ENCODE measurements at regions not wholly inside any gene's neighbourhood (a gene's known extent, or its start where the extent isn't known, plus 50 kb on each side); places are given as distances from the start of the nearest gene placed in this dataset.

DNA sequence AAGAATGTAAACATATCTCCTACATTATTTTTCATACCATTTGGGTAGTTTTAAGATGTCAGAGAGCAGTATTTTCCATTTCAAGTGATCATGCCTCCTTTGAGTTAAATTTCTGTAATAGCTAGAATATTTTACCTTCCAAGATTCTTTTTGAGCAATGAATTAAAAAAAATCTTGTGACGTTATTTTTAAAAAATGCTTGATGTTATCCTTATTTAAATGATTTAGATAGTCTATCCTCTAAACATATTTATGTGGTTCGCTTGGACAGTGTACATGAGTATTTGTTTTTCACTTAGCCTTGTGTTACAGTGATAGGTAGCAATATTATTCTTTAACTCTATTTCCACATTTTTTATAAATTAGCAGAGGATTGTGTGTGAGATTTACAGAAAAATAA, 639.2 kb upstream of the CDH2 start (continued):
- TF ChIP-seq, protein P1, sequence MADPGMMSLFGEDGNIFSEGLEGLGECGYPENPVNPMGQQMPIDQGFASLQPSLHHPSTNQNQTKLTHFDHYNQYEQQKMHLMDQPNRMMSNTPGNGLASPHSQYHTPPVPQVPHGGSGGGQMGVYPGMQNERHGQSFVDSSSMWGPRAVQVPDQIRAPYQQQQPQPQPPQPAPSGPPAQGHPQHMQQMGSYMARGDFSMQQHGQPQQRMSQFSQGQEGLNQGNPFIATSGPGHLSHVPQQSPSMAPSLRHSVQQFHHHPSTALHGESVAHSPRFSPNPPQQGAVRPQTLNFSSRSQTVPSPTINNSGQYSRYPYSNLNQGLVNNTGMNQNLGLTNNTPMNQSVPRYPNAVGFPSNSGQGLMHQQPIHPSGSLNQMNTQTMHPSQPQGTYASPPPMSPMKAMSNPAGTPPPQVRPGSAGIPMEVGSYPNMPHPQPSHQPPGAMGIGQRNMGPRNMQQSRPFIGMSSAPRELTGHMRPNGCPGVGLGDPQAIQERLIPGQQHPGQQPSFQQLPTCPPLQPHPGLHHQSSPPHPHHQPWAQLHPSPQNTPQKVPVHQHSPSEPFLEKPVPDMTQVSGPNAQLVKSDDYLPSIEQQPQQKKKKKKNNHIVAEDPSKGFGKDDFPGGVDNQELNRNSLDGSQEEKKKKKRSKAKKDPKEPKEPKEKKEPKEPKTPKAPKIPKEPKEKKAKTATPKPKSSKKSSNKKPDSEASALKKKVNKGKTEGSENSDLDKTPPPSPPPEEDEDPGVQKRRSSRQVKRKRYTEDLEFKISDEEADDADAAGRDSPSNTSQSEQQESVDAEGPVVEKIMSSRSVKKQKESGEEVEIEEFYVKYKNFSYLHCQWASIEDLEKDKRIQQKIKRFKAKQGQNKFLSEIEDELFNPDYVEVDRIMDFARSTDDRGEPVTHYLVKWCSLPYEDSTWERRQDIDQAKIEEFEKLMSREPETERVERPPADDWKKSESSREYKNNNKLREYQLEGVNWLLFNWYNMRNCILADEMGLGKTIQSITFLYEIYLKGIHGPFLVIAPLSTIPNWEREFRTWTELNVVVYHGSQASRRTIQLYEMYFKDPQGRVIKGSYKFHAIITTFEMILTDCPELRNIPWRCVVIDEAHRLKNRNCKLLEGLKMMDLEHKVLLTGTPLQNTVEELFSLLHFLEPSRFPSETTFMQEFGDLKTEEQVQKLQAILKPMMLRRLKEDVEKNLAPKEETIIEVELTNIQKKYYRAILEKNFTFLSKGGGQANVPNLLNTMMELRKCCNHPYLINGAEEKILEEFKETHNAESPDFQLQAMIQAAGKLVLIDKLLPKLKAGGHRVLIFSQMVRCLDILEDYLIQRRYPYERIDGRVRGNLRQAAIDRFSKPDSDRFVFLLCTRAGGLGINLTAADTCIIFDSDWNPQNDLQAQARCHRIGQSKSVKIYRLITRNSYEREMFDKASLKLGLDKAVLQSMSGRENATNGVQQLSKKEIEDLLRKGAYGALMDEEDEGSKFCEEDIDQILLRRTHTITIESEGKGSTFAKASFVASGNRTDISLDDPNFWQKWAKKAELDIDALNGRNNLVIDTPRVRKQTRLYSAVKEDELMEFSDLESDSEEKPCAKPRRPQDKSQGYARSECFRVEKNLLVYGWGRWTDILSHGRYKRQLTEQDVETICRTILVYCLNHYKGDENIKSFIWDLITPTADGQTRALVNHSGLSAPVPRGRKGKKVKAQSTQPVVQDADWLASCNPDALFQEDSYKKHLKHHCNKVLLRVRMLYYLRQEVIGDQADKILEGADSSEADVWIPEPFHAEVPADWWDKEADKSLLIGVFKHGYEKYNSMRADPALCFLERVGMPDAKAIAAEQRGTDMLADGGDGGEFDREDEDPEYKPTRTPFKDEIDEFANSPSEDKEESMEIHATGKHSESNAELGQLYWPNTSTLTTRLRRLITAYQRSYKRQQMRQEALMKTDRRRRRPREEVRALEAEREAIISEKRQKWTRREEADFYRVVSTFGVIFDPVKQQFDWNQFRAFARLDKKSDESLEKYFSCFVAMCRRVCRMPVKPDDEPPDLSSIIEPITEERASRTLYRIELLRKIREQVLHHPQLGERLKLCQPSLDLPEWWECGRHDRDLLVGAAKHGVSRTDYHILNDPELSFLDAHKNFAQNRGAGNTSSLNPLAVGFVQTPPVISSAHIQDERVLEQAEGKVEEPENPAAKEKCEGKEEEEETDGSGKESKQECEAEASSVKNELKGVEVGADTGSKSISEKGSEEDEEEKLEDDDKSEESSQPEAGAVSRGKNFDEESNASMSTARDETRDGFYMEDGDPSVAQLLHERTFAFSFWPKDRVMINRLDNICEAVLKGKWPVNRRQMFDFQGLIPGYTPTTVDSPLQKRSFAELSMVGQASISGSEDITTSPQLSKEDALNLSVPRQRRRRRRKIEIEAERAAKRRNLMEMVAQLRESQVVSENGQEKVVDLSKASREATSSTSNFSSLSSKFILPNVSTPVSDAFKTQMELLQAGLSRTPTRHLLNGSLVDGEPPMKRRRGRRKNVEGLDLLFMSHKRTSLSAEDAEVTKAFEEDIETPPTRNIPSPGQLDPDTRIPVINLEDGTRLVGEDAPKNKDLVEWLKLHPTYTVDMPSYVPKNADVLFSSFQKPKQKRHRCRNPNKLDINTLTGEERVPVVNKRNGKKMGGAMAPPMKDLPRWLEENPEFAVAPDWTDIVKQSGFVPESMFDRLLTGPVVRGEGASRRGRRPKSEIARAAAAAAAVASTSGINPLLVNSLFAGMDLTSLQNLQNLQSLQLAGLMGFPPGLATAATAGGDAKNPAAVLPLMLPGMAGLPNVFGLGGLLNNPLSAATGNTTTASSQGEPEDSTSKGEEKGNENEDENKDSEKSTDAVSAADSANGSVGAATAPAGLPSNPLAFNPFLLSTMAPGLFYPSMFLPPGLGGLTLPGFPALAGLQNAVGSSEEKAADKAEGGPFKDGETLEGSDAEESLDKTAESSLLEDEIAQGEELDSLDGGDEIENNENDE (IDR thresholded peaks at IDR 0.05; ENCODE audit: insufficient replicate concordance, low read length): no peak
- TF ChIP-seq, protein P2, sequence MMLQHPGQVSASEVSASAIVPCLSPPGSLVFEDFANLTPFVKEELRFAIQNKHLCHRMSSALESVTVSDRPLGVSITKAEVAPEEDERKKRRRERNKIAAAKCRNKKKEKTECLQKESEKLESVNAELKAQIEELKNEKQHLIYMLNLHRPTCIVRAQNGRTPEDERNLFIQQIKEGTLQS (IDR thresholded peaks at IDR 0.05; ENCODE audit: insufficient read depth, low read depth, low read length): no peak
- TF ChIP-seq RBBP5 (IDR thresholded peaks at IDR 0.05; ENCODE audit: borderline replicate concordance, low read depth, low read length): no peak
- TF ChIP-seq POU5F1 (IDR thresholded peaks at IDR 0.05; ENCODE audit: low read depth, low read length): no peak
- no peak for TF ChIP-seq KDM5A (IDR thresholded peaks at IDR 0.05; ENCODE audit: low read length)
- no peak for TF ChIP-seq NRF1 (IDR thresholded peaks at IDR 0.05; ENCODE audit: low read depth, low read length)
- no peak for TF ChIP-seq RXRA (IDR thresholded peaks at IDR 0.05; ENCODE audit: insufficient read depth, low read depth, low read length)
- no peak for TF ChIP-seq CEBPB (IDR thresholded peaks at IDR 0.05; ENCODE audit: low read depth, low read length)
- TF ChIP-seq KDM4A (IDR thresholded peaks at IDR 0.05; ENCODE audit: low read depth, low read length, severe bottlenecking): no peak
